ENCODE measurements at regions not wholly inside any gene's neighbourhood (a gene's known extent, or its start where the extent isn't known, plus 50 kb on each side); places are given as distances from the start of the nearest gene placed in this dataset.

- TF ChIP-seq CTCF (IDR thresholded peaks at IDR 0.05), result no peak
- TF ChIP-seq POLR2A (IDR thresholded peaks at IDR 0.05), result no peak
Observed at GRCh38 chr3:135781026-135781815, 184.3 kb upstream of the PPP2R3A start.
